HG02642 (cell line): ENCODE measurements at regions not wholly inside any gene's neighbourhood (a gene's known extent, or its start where the extent isn't known, plus 50 kb on each side); places are given as distances from the start of the nearest gene placed in this dataset.

Experiments
- ATAC-seq: cut with Tn5 transposase; IDR thresholded peaks from one replicate; pipeline ENCODE4 v1.9.1; 2021; ENCODE audit warnings: mild to moderate bottlenecking; ENCODE audit not compliant: unreplicated experiment, poor library complexity

DNA sequence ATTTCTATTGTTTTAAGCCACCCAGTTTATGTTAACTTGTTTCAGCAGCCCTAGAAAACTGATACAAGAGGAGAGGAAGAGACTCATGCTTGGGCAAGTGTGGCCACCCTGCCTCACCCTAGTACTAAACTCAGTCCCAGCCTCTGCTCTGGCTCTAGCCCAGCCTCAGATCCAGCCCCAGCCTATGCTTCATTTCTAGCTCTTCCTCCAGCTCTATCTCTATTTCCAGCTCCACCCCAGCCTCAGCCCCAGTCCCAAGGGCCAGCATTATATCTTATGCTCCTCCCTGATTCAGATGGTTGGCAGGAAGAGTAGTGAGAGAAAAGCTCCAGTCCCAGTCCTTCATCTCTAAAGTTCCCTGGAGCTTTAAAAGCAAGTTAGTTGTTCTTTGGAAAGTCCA, 535.5 kb downstream of the PTPRC start:
- ATAC-seq: no peak

DNA sequence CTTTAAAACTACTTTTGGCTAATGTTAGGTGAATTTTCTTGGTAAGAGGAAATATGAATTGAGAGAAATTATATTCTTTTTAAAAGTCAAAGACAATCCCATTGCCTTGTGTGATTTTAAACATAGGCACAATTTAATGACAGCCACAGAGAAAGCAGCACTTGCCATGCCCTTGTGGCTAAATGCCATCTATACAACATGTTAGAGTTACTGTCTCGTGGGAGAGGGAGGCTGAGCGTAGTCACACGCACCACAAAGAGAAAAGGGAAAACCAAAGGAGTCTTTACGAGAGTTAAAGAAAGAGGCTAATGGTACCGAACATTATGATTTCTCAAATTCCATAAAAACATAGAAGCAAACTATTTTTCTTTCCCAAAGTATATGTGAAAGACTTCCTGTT, 537.9 kb downstream of the PTPRC start:
- ATAC-seq: no peak

DNA sequence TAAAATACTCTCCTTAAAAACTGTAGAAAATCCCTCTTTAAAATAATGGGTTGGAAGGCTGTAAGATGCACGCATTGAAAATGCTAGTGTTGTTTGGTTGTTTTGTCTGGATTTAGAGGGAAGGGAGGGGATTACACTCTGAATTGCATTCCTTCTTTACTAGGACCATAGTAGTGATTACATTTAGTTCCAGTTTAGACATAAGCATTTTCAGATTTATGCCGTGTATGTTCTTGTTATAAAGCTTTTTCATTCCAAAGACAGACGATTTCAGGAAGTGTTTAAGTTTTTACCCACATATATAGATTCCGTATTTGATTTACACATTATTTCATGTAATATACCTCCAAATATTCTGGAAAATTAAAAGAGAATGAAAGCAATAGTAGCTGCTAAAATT, 538.4 kb downstream of the PTPRC start:
- no peak for ATAC-seq

DNA sequence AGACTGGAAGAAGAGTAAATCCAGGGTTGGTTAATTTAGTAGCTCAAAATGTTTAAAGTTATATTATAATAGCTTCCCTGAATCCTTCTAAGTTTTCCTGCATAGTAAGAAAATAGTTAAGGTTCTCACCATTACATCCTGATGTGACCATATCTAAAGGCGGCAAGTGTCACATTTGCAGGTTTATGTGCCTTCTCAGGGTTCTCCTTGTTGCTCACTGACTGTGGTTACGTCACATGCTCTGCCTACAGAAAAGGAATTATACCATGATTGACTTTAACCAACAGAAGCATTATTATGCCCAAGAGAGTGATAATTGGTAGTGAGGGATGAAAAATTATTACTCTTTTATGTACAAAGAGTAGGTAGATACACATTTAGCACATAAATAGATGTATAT, 539.8 kb downstream of the PTPRC start:
- ATAC-seq: no peak

DNA sequence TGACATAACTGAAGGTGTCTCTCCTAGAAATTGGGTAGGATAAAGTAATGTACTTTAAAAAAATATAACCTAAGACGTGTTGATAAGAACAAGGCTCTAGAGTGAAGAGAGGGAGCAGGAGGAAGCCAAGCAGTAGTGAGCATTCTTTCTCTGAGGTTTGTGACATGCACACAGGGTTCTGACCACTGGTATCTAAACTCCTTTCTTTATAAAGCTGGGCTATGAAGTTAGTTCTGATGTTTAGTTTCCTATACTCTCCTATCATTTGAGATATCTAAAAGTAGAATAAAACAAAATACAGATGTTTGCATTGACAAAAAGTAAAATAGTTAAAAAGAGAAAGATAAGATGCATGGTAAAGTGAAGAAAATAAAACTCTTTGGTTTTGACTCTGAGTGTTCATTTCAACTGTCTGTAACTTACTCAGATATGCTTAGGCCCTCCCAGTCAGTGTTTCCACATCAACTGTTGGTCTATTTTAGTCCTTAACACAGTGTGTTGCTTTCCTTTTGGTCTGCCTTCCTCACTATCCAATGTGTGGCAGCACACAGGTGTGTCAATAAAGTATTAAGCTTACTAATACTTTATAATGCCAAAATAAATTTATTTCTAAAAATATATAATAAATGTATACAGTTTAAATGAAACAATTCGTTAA, 543.5 kb downstream of the PTPRC start:
- no peak for ATAC-seq

DNA sequence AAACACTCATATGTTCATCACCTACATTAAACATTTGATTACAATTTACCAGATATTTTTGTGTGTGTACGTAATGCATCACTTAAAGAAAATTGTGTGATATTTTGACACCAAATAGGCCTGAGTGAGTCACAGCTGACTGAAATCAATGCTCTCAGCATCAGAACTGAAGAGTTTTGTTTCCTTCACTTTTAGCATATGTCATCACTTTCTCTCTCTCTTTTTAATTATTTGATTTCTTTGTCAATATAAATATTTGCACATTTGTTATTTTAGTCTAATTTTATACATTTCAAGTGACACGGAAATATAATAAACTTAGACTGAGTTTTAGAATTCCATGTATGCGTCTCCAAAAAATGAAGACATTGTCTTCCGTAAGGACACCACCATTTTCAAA, 545.3 kb downstream of the PTPRC start:
- ATAC-seq: no peak

DNA sequence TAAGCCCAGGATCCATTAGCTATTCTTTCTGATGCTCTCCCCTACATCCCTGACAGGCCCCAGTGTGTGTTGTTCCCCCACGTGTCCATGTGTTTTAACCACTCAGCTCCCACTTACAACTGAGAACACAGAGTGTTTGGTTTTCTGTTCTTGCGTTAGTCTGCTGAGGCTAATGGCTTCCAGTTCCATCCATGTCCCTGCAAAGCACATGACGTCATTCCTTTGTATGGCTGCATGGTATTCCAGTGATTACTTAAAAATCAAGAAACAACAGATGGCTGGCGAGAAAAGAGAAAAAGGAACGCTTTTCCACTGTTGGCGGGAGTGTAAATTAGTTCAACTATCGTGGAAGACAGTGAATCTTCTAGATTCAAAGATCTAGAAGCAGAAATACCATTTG, 556.0 kb downstream of the PTPRC start:
- no peak for ATAC-seq

DNA sequence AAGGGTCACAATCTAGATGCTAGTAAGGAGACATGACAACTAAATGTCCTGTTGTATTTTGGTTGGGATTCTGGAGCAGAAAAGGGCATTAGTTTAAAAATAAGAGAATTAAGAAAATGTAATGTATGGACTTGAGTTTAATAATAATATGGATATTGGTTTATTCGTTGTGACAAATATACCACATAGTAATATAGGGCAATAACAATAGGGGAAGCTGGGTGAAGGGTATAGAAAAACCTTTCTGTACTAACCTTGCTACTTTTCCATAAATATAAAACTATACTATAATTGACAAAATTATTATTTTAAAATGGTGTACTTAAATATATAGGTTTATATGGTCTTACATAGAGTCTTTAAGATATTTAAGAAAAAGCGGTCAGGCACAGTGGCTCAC, 558.9 kb downstream of the PTPRC start:
- ATAC-seq: no peak

DNA sequence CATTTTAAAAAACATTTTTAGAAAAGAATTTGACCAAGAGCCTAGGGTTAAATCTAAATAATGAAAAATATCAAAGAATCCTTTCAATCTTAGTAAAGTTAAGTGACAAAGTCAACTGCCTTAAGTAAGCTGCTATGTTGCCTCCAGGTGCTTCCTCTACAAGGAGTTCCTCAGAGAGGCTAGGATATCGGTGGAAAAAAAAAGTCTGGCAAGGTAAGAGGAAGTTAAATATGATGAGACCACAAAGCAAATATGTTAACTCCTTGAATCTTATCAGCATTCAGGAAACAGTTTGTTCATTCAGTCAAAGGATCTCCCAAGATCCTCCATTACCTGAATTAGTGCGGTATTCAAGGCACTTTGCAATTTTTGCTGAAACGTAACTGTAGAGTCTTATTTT, 563.5 kb downstream of the PTPRC start:
- ATAC-seq: no peak

DNA sequence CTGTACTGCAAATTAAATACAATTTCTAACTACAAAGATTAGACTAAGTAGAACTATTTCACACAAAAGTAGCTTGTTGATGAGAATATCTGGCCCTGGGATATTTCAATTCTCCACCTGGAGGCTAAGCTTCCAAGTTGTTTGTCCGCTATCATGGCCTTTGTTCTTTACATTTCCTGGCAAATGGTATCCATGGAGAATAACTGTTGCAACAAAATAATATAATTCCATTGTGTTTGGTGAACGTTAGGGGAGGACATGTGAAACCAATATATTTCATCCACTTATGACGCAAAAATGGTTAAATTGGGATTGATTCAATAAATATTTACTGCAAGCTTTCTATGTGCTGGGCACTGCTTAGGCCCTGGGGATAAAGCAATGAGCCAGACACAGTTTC, 565.4 kb downstream of the PTPRC start:
- ATAC-seq: no peak

DNA sequence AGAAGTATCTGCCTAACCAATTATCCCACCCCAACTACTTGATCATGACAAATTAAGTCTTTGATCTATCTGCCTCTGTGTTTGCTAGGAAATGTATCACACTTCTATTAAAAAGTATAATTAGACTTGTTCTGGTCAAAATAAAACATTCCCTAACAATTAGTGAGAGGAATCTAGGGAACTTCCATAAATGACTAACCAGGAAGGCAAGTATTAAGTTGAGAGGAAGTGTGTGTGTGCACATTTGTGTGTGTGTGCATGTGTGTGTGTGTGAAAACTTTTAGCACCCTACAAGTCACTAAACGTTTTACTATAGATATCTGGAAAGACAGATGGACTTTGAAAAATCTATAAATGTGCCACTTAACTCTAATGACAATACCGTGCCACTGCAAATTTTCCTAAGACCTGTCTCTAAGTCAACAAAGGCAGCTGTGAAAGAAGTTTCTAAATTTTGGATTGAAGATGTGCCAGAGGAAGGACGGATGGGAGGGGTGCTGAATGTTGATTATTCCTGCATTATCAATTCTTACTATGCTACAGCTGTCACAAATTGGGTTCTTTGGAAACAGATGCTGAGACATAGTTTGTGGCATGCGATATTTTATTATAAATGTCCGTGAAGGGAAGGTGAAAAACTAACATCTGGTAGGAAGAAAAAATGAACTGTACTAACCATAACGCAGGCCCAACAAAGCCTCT, 567.1 kb downstream of the PTPRC start:
- no peak for ATAC-seq

DNA sequence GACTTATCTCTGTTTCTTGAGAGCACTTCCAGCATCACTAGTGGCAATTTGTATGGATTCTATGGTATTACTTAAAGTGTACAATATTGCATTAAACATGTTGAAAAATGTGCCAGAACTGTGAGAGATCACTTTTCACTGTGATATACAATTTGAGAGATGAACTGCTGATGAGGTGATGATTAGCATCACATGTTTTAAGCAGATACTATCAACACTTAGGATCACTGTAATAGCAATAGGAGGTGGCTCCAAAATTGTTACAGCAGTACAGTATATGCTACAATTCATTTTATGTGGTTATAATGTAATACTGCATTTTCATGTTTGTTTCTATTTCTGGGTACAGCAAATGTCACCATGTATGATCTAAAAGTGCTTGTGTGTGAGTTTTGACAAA, 570.0 kb downstream of the PTPRC start:
- ATAC-seq: no peak

DNA sequence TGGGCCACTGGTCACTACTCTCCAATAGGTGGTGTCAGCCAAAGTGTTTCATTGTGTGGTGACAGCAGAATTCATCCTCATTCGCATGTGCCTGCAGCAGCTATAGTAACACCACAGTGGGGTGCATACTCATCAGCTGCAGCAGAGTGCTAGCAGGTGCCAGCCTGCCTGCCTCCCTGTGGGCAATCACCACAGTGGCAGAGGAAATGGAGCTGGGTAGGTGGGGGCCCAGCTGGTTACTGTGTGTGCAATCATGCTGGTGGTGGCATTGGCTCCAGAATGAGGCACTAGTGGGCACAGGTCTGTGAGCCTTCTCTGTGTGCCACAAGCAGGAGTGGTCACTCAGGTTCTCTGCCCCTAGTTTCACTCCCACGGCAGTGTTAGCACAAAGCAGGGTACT, 579.2 kb downstream of the PTPRC start:
- ATAC-seq: no peak

DNA sequence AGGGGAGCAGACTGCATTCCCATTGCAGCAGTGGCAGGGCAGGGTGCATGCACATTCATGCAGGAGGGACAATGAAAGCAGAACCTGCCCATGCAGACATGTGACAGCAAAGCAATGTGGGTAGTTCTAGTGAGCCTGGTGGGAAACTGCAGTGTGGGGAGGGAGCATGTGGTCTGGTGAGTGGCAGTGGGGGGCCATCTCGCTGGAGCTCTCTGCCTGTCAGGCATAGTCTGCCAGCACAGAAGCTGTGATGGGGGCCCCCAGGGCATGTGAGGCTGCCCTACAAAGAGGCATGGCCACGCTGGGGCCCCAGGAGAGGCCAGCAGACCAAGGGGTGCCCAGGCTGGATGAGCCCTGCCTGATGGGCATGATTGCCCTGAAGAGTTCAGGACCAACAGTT, 579.7 kb downstream of the PTPRC start:
- ATAC-seq: no peak

DNA sequence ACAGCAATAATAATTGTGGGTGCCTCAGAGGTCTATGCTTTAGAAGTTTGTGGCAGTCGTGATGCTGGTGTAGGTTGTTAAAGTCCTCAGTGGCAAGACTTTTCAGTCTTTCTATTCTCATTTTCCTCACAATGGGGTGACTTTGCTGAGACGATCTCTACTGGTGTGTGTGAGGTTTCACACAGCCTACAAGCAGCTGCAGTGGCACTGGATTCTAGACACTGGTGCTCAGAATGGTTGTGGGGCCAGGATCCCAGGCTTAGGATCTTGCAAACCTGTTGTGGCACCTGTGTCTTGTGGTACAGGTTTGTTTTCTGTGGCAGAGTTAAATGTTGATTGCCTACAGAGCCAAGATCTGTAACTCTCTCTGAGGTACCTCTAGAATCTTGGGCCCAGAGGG, 581.2 kb downstream of the PTPRC start:
- ATAC-seq: no peak

DNA sequence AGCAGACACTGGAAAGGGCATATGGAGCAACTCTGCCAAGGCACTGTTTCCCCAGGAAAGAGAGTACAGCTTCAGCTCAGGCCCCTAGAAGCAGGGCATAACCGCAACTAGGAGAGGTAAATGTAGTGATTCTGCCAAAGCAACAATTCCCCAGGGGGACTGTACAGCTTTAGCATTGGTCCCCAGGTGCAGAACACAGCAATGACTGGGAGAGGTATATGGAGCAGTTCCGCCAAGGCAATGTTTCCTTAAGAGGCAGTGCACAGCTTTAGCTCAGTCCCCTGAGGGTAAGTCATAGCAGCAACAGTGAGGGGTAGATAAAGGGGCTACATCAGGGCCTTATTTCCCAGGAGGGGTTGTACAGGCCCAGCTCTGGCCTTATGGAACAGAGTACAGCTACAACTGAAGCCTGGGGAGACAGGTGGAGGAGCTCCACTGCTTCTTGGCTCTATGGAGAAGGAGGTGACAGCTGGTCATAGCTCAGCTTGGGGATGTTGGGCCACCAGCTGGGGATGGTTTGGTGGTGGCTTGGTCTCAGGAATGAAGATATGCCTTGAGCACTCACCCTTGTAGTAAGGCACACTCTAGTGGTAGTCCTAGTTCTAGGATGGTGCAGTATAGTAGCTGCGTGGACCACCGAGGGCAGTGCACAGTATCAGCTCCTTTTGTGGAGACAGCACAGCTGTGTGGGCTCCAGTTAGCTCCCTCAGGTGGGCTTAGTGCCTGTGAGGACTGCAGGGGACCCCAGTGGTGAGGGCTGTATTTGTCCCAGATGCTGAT, 582.7 kb downstream of the PTPRC start:
- ATAC-seq: peak; percentile 39

DNA sequence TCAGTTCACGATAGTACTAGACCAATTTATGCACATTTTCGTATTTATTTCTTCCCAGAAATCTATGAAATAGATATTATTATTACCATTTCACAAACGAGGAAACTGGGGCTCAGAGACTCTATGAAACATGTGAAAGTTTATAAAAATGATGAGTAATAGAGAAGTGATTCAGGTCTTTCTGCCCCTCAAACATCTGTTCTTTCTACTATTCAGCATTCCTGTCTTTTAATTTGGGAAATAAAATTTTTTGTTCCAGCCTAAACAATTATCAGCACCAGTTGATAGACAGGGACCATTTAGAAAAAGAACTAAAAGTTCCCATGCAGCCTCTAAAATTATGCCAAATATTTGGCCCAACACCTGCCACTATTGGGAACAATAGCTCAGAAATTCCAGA, 585.1 kb downstream of the PTPRC start:
- ATAC-seq: no peak

DNA sequence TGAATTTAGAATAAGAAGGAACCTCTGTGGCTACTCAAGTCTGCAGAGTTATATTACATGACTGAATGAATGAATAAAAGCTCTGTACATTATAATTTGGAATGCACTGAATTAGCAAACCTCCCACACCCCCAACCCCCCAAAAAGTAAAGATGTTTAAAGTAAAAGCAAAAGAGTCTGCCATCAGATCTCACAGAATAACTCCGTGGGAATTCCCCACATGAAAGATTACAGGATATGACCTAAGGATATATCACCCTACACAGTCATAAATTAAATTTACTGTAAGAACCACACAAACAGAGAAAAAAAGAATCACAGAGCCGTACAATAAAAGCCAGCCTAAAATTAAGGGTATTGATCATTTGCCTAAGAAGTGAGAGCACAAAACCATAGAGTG, 587.3 kb downstream of the PTPRC start:
- peak; percentile 73 for ATAC-seq

DNA sequence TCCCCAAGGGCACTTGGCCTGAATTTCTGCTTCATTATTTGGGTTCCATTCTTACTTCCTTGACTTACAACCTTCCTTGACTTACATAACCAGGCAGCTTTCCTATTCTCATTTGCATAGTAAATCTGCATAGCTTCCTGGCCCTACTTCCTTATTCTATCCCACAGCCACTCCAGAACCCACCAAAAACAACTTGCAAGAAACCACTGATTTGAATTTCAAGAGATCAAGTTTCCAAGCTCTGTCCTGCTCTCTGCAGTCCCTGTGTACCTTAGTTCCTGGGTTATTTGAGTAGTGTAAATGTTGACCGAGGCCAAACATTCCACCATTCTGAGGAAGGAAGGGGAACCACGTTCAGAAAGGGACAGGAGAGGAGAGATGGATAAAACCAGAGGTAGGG, 603.3 kb downstream of the PTPRC start:
- ATAC-seq: no peak

DNA sequence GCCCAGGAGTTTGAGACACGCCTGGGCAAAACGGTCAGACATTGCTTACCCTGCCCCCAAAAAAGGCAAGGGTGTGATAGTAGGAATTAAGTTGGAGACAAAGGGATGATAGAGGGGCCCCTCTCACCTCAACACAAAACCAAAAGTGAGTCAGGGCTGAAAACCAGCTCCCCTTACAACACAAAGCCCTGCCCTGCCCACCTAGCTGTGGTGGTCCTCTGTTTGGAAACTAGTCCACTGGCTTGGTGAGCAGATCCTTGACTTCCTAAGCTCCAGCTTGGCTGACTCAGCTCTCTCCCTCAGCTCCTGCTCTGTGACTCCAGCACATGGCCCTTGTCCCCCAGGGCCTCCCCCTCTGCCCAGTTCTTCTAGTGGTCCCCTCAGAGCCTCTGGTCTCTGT, 603.8 kb downstream of the PTPRC start:
- no peak for ATAC-seq

DNA sequence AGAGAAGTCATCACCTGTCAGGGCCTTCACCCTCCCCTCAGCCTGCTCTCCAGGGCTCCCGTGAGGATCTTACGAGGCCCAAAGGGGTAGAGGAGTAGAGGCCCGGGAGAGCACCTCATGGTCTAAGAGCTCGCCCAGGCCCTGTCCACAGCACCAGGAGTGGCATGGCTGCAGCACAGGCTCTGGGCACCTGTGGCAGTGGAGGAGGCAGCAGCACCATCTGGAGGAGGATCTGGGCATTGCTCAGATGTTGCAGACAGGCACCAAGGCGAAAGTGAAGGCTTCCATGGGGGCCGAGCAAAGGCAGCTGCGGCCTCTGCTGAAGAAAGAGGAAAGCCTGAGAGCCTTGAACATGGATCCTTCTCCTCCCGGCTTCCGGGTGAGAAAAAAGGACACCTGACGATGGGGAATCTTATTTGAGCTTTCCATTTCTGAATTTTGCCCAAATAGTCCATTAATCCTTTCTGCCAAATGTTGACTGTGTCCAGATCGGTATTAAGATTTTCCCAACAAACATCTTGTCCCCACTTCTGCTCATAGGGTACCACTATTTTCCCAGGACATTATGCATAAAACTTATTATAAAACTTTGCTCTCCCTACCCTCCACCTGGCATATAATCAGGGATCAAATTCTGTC, 604.7 kb downstream of the PTPRC start:
- ATAC-seq: peak; percentile 100
